Osteocyte (in vitro differentiated cells): ENCODE measurements at regions not wholly inside any gene's neighbourhood (a gene's known extent, or its start where the extent isn't known, plus 50 kb on each side); places are given as distances from the start of the nearest gene placed in this dataset.

ENCODE experiments used
- DNase-seq: peaks from one replicate; pipeline ENCODE4 v3.0.0; 2021; ENCODE audit warnings: mixed read lengths; ENCODE audit not compliant: unreplicated experiment; ENCODE audit errors: extremely low spot score
- H3K27ac Mint-ChIP-seq: one replicate; pipeline ENCODE4 v1.8.0; 2021; ENCODE audit warnings: mild to moderate bottlenecking, mixed read lengths; ENCODE audit not compliant: unreplicated experiment
- H3K27me3 Mint-ChIP-seq: one replicate; pipeline ENCODE4 v1.8.0; 2021; ENCODE audit warnings: mixed read lengths; ENCODE audit not compliant: unreplicated experiment
- H3K36me3 Mint-ChIP-seq: one replicate; pipeline ENCODE4 v1.8.0; 2021; ENCODE audit warnings: mixed read lengths; ENCODE audit not compliant: unreplicated experiment
- H3K4me1 Mint-ChIP-seq: one replicate; pipeline ENCODE4 v1.8.0; 2021; ENCODE audit warnings: mixed read lengths; ENCODE audit not compliant: unreplicated experiment
- H3K4me3 Mint-ChIP-seq: one replicate; pipeline ENCODE4 v1.8.0; 2021; ENCODE audit warnings: mild to moderate bottlenecking, moderate library complexity, mixed read lengths; ENCODE audit not compliant: unreplicated experiment
- H3K9me3 Mint-ChIP-seq: one replicate; pipeline ENCODE4 v1.8.0; 2021; ENCODE audit warnings: mixed read lengths; ENCODE audit not compliant: unreplicated experiment
- TF ChIP-seq, protein P1 (sequence below): fragments of 200-600 bp; sonication (generic); IDR thresholded peaks from 2 replicates; pipeline ENCODE4 v1.5.0; 2021; ENCODE audit warnings: antibody characterized with exemption, mild to moderate bottlenecking, moderate library complexity

DNA sequence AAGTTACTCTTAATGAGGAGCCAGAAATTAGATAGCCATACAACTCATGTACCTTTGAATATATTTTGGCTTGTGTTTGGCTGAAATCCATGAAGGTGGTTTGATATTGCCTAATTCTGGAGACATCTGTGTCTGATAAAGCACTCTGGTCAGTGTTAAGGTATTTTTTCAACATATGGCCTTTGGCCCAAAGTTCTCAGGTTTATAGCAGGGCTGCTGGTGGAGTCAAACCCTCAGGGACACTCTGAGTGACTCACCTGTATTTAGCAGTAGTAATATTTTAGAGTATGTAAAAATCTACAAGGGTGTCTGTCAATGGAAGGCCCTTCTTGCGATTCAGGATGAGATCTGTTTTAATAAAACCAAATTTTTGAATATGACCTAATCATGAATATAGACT lies 666.5 kb downstream of the SLC4A3 start:
- Mint-ChIP-seq H3K27ac (no peak overlapping the region), H3K4me3 (no peak overlapping the region), H3K9me3 (peaks cover 8% of the 10 kb centered on the region), H3K4me1 (peaks cover 2% of the 10 kb centered on the region), H3K27me3 (no peaks in the 10 kb centered on the region), H3K36me3 (no peaks in the 10 kb centered on the region)
- no peak for DNase-seq
- TF ChIP-seq, protein P1, sequence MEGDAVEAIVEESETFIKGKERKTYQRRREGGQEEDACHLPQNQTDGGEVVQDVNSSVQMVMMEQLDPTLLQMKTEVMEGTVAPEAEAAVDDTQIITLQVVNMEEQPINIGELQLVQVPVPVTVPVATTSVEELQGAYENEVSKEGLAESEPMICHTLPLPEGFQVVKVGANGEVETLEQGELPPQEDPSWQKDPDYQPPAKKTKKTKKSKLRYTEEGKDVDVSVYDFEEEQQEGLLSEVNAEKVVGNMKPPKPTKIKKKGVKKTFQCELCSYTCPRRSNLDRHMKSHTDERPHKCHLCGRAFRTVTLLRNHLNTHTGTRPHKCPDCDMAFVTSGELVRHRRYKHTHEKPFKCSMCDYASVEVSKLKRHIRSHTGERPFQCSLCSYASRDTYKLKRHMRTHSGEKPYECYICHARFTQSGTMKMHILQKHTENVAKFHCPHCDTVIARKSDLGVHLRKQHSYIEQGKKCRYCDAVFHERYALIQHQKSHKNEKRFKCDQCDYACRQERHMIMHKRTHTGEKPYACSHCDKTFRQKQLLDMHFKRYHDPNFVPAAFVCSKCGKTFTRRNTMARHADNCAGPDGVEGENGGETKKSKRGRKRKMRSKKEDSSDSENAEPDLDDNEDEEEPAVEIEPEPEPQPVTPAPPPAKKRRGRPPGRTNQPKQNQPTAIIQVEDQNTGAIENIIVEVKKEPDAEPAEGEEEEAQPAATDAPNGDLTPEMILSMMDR = no peak

DNA sequence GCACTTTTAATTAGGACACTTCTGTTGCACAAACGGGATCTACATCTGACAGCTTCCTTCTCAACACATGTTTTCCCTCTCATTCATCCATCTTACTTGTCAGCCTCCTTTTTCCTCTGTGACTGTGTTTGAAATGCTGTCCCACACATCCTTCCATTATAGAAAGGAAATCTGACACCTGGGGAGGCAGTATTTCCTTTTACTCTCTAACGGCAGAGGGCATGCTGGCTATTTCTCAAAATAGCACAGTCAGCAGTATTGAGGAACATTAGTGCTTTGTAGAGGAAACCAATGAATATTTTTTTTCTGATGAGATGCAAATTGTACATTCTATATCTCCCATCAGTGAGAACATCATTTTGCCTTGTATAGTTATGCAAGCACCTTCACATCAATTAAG lies 668.7 kb downstream of the SLC4A3 start:
- no peak for DNase-seq
- Mint-ChIP-seq H3K27me3 (no peaks in the 10 kb centered on the region), H3K9me3 (peaks cover 8% of the 10 kb centered on the region), H3K4me3 (no peak overlapping the region), H3K36me3 (no peaks in the 10 kb centered on the region), H3K27ac (no peak overlapping the region), H3K4me1 (peaks cover 2% of the 10 kb centered on the region)
- TF ChIP-seq, protein P1 = no peak

DNA sequence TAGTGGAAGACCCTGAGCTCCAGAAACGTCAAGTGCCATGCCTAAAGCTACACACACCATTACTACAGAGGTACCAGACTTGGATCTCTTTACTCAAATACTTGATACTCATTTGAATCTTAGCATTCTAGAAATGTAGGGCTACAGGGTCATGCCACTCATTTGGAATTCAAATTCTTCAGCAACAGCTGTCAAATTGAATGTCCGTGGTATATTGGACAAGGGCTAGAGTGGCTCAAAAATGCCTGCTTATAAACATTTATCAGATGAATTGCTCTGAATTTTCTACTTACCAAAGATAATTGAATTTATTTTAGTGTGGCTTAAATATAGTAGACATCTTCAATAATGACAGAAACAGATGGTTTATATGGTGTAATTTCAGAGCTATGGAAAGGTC lies 669.7 kb downstream of the SLC4A3 start:
- peaks cover 4% of the 10 kb centered on the region for H3K9me3 Mint-ChIP-seq
- H3K4me3 Mint-ChIP-seq = no peak overlapping the region
- H3K27ac Mint-ChIP-seq = no peak overlapping the region
- no peaks in the 10 kb centered on the region for H3K36me3 Mint-ChIP-seq
- peaks cover 2% of the 10 kb centered on the region for H3K4me1 Mint-ChIP-seq
- TF ChIP-seq, protein P1 = no peak
- DNase-seq = no peak
- no peaks in the 10 kb centered on the region for H3K27me3 Mint-ChIP-seq

DNA sequence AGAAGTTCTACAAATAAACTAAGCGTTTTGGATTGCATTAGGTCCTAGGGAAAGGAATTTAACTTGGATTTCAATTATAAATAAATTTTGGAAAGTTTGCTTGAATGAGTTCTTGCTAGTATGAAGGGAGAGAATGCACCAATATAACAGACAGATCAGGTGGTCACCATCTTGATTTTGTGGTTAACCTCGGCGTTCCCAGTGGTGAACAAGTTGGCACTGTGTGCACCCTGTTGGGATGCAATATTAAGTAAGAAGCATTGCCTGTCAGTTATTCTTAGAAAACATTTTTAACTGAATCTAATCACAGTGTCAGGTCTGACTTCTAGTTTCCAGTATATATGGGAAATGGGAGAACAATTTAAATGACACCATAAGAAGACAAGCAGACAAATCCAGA lies 673.4 kb downstream of the SLC4A3 start:
- no peaks in the 10 kb centered on the region for H3K27me3 Mint-ChIP-seq

DNA sequence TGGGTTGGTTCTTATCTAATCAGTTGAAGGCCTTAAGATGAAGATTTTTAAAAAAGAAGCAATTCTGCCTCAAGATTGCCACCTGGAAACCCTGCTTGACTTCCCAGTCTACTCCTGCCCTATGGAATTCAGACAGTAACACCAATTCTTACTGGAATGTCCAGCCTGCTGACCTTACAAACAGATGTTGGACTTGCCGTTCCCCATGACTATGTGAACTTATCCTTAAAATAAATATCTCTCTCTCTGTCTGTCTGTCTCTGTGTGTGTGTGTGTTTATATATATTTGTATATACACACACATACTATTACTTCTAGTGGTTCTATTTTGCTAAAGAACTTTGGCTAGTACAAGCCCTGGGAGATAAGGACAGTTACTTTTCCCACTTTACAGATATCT lies 675.3 kb downstream of the SLC4A3 start:
- Mint-ChIP-seq H3K36me3 (no peaks in the 10 kb centered on the region), H3K27me3 (no peaks in the 10 kb centered on the region), H3K27ac (no peak overlapping the region), H3K9me3 (no peaks in the 10 kb centered on the region), H3K4me1 (peaks cover 18% of the 10 kb centered on the region), H3K4me3 (no peak overlapping the region)
- DNase-seq = no peak
- TF ChIP-seq, protein P1 = no peak

More for the DNA sequence above, 673.4 kb downstream of the SLC4A3 start:
- no peak for DNase-seq
- Mint-ChIP-seq H3K36me3 (no peaks in the 10 kb centered on the region), H3K4me1 (peaks cover 20% of the 10 kb centered on the region), H3K4me3 (no peak overlapping the region), H3K27ac (no peak overlapping the region), H3K9me3 (no peaks in the 10 kb centered on the region)
- TF ChIP-seq, protein P1 = no peak
